IMR-90 (cell line): ENCODE measurements at regions not wholly inside any gene's neighbourhood (a gene's known extent, or its start where the extent isn't known, plus 50 kb on each side); places are given as distances from the start of the nearest gene placed in this dataset.

ENCODE experiments used
- ATAC-seq: fragments of 200-7000 bp; cut with Tn5 transposase; 2 replicates; pipeline ENCODE4 v1.9.1; 2020; ENCODE audit warnings: low read depth, mild to moderate bottlenecking, moderate library complexity
- BruUV-seq: library from RNA; stranded (reverse); fragments of 400-500 nt; replicated peaks from 2 replicates; lab custom pipeline; 2021; lab: Mats Ljungman, UMichigan
- CTCF ChIA-PET: fragments of 300-600 bp; formaldehyde crosslinking; extraction: SDS; loops from one replicate; lab custom pipeline; 2021; ENCODE audit warnings: antibody characterized with exemption; lab: Yijun Ruan, JAX
- POLR2A ChIA-PET: fragments of 300-600 bp; sonication (Branson Sonifier 250); formaldehyde crosslinking; loops from one replicate; lab custom pipeline; 2022; ENCODE audit warnings: antibody characterized with exemption; ENCODE audit not compliant: unreplicated experiment; lab: Charles Lee
- DNase-seq: peaks from one replicate; pipeline ENCODE4 v3.0.0; 2013
- H2AFZ ChIP-seq: replicated peaks from 2 replicates; pipeline ENCODE3; 2013; ENCODE audit warnings: low read length, mild to moderate bottlenecking; ENCODE audit not compliant: poor library complexity
- H2AK5ac ChIP-seq: 2 replicates; pipeline ENCODE4 v1.6.1; 2013; ENCODE audit warnings: low read depth, low read length, inconsistent platforms
- H2AK9ac ChIP-seq: replicated peaks from 2 replicates; pipeline ENCODE3; 2013; ENCODE audit warnings: mild to moderate bottlenecking, low read depth, low read length, moderate library complexity; ENCODE audit not compliant: poor library complexity
- H2BK120ac ChIP-seq: 2 replicates; pipeline ENCODE4 v1.6.1; 2013; ENCODE audit warnings: low read depth, low read length, inconsistent platforms
- H2BK15ac ChIP-seq: 3 replicates; pipeline ENCODE4 v1.6.1; 2013; ENCODE audit warnings: low read depth, low read length, inconsistent platforms
- H2BK20ac ChIP-seq: 2 replicates; pipeline ENCODE4 v1.6.1; 2013; ENCODE audit warnings: low read depth, mild to moderate bottlenecking, inconsistent platforms, low read length, moderate library complexity
- H2BK5ac ChIP-seq: 2 replicates; pipeline ENCODE4 v1.6.1; 2013; ENCODE audit warnings: mild to moderate bottlenecking, low read depth, low read length, inconsistent platforms; ENCODE audit not compliant: poor library complexity, severe bottlenecking
- H3K14ac ChIP-seq: replicated peaks from 2 replicates; pipeline ENCODE4 v1.6.1; 2013; ENCODE audit warnings: low read depth, low read length, inconsistent platforms
- H3K18ac ChIP-seq: 2 replicates; pipeline ENCODE4 v1.6.1; 2013; ENCODE audit warnings: low read depth, low read length, control low read depth
- H3K23ac ChIP-seq: 2 replicates; pipeline ENCODE4 v1.6.1; 2013; ENCODE audit warnings: low read depth, low read length, inconsistent platforms
- H3K27ac ChIP-seq: 2 replicates; pipeline ENCODE4 v1.5.1; 2013; ENCODE audit warnings: mild to moderate bottlenecking, control low read depth, low read length; ENCODE audit not compliant: insufficient read depth
- H3K27me3 ChIP-seq: 2 replicates; pipeline ENCODE4 v1.6.1; 2013; ENCODE audit warnings: low read length; ENCODE audit not compliant: control insufficient read depth, insufficient read depth
- H3K36me3 ChIP-seq: 2 replicates; pipeline ENCODE4 v1.6.1; 2013; ENCODE audit warnings: low read length, mixed read lengths; ENCODE audit not compliant: control insufficient read depth, insufficient read depth
- H3K4ac ChIP-seq: 2 replicates; pipeline ENCODE4 v1.6.1; 2013; ENCODE audit warnings: low read depth, low read length, inconsistent platforms
- H3K4me1 ChIP-seq: 2 replicates; pipeline ENCODE4 v1.6.1; 2013; ENCODE audit warnings: low read length, mixed read lengths; ENCODE audit not compliant: control insufficient read depth, insufficient read depth
- H3K4me2 ChIP-seq: 2 replicates; pipeline ENCODE4 v1.6.1; 2013; ENCODE audit warnings: low read depth, mild to moderate bottlenecking, control low read depth, low read length, moderate library complexity
- H3K4me3 ChIP-seq: 2 replicates; pipeline ENCODE4 v1.5.1; 2013; ENCODE audit warnings: low read depth, mild to moderate bottlenecking, control low read depth, low read length, moderate library complexity; ENCODE audit not compliant: insufficient read depth
- H3K56ac ChIP-seq: 2 replicates; pipeline ENCODE4 v1.6.1; 2013; ENCODE audit warnings: low read length, inconsistent platforms; ENCODE audit not compliant: insufficient read depth; ENCODE audit errors: extremely low read depth
- H3K79me1 ChIP-seq, 2 experiments: 2 replicates each; pipeline ENCODE4 v1.6.1; 2013; ENCODE audit warnings: low read length in 2 of 2, inconsistent platforms in 1 of 2, low read depth in 1 of 2
- H3K9ac ChIP-seq: 2 replicates; pipeline ENCODE4 v1.6.1; 2013; ENCODE audit warnings: low read depth, low read length, control low read depth
- H3K9me1 ChIP-seq: 2 replicates; pipeline ENCODE4 v1.6.1; 2013; ENCODE audit warnings: low read length, inconsistent platforms; ENCODE audit not compliant: insufficient read depth
- H3K9me3 ChIP-seq: 2 replicates; pipeline ENCODE4 v1.6.1; 2013; ENCODE audit warnings: low read length; ENCODE audit not compliant: control insufficient read depth, insufficient read depth
- H4K20me1 ChIP-seq: 2 replicates; pipeline ENCODE4 v1.6.1; 2013; ENCODE audit warnings: low read length, inconsistent platforms; ENCODE audit not compliant: insufficient read depth
- H4K5ac ChIP-seq: 2 replicates; pipeline ENCODE4 v1.6.1; 2013; ENCODE audit warnings: mild to moderate bottlenecking, low read depth, low read length, control low read depth
- H4K8ac ChIP-seq, 2 experiments: 2 replicates each; pipeline ENCODE4 v1.6.1; 2013; ENCODE audit warnings: low read depth in 2 of 2, low read length in 2 of 2, control low read depth in 1 of 2, inconsistent platforms in 1 of 2
- H4K91ac ChIP-seq: 2 replicates; pipeline ENCODE4 v1.6.1; 2013; ENCODE audit warnings: low read depth, low read length, inconsistent platforms; ENCODE audit not compliant: insufficient read depth
- BHLHE40 ChIP-seq: fragments of 150-350 bp; IDR thresholded peaks from 2 replicates; pipeline ENCODE4 v1.6.1; 2016; ENCODE audit warnings: mild to moderate bottlenecking, low read depth, low read length
- CEBPB ChIP-seq: IDR thresholded peaks from 2 replicates; pipeline ENCODE4 v1.6.1; 2012; ENCODE audit warnings: low read depth, low read length, improper control_type of control experiment
- CHD1 ChIP-seq: IDR thresholded peaks from 2 replicates; pipeline ENCODE4 v1.6.1; 2012; ENCODE audit warnings: low read depth, low read length, improper control_type of control experiment
- CTCF ChIP-seq: conservative IDR thresholded peaks from 2 replicates; pipeline ENCODE4 v1.5.1; 2012; ENCODE audit warnings: mild to moderate bottlenecking, low read depth, low read length, improper control_type of control experiment
- ELK1 ChIP-seq: fragments of 150-350 bp; IDR thresholded peaks from 2 replicates; pipeline ENCODE4 v1.6.1; 2016; ENCODE audit warnings: low read depth, mild to moderate bottlenecking, low read length, moderate library complexity, borderline replicate concordance
- FOS ChIP-seq: fragments of 150-350 bp; IDR thresholded peaks from 2 replicates; pipeline ENCODE4 v1.6.1; 2016; ENCODE audit warnings: low read depth, low read length
- MAFK ChIP-seq: IDR thresholded peaks from 2 replicates; pipeline ENCODE4 v1.6.1; 2012; ENCODE audit warnings: low read depth, low read length, improper control_type of control experiment
- MAZ ChIP-seq: IDR thresholded peaks from 2 replicates; pipeline ENCODE4 v1.6.1; 2012; ENCODE audit warnings: low read depth, mild to moderate bottlenecking, low read length, improper control_type of control experiment, moderate library complexity, borderline replicate concordance
- NFE2L2 ChIP-seq: fragments of 150-350 bp; IDR thresholded peaks from 2 replicates; pipeline ENCODE4 v1.6.1; 2016; ENCODE audit warnings: low read depth, mild to moderate bottlenecking, low read length
- POLR2A ChIP-seq: IDR thresholded peaks from 2 replicates; pipeline ENCODE4 v1.6.1; 2012; ENCODE audit warnings: mild to moderate bottlenecking, low read depth, low read length
- RCOR1 ChIP-seq: IDR thresholded peaks from 2 replicates; pipeline ENCODE4 v1.6.1; 2012; ENCODE audit warnings: mild to moderate bottlenecking, low read length, improper control_type of control experiment; ENCODE audit not compliant: insufficient replicate concordance
- RFX5 ChIP-seq: IDR thresholded peaks from 2 replicates; pipeline ENCODE4 v1.8.0; 2012; ENCODE audit warnings: low read depth, mild to moderate bottlenecking, low read length, moderate library complexity
- SMC3 ChIP-seq: fragments of 150-350 bp; IDR thresholded peaks from 2 replicates; pipeline ENCODE4 v1.6.1; 2016; ENCODE audit warnings: low read depth, mild to moderate bottlenecking, antibody characterized with exemption, low read length, moderate library complexity
- WGBS, 2 experiments: methylation state at CpG; one replicate each; pipeline versions ENCODE4 v1.1.5 to v1.1.7; 2013; ENCODE audit warnings: missing lambda C conversion rate in 2 of 2; ENCODE audit not compliant: insufficient read length in 1 of 2; ENCODE audit errors: extremely low coverage in 2 of 2; 5-methylcytosine and 5-hydroxymethylcytosine counted together
- dilution Hi-C: fragments of 300-500 bp; cut with HindIII; formaldehyde crosslinking; loops from one replicate; pipeline ENCODE4 v1.14.3; 2018; ENCODE audit warnings: low sequenced_read_pairs; ENCODE audit not compliant: unreplicated experiment
- in situ Hi-C: fragments of 300-500 bp; cut with MboI; formaldehyde crosslinking; loops from 3 replicates; pipeline ENCODE4 v1.14.3; 2019; ENCODE audit warnings: low sequenced_read_pairs, inconsistent platforms, mixed read lengths
- intact Hi-C: fragments of 100-400 bp; cut with micrococcal nuclease; formaldehyde crosslinking; loops from 2 replicates; pipeline ENCODE4 v1.10.0; 2022

GRCh38 chr12:124203176-124203575 is 91.7 kb upstream of the RFLNA start:
- H4K5ac ChIP-seq, result no peak overlapping the region
- H2BK15ac ChIP-seq, result no peak overlapping the region
- ATAC-seq (no peak), DNase-seq (no peak)
- no peaks in the 10 kb centered on the region for H3K36me3 ChIP-seq
- no peak overlapping the region for H3K4me3 ChIP-seq
- H2AK9ac ChIP-seq, result no peak overlapping the region
- no peaks in the 10 kb centered on the region for H3K9me1 ChIP-seq
- H4K91ac ChIP-seq, result no peak overlapping the region
- H2BK20ac ChIP-seq, result no peak overlapping the region
- peaks cover 24% of the 10 kb centered on the region for H3K27me3 ChIP-seq
- H3K14ac ChIP-seq, result no peak overlapping the region
- H2BK120ac ChIP-seq, result no peak overlapping the region
- no TSS peak for BruUV-seq
- no peak overlapping the region for H2AFZ ChIP-seq
- H3K4me1 ChIP-seq, result no peaks in the 10 kb centered on the region
- no peaks in the 10 kb centered on the region for H4K20me1 ChIP-seq
- dilution Hi-C loops (no loop called here), intact Hi-C loops (no loop called here), in situ Hi-C loops (no loop called here)
- no peak overlapping the region for H2AK5ac ChIP-seq
- WGBS, 2 experiments, result no CpG with 5 or more reads among the region's 5 CpGs
- H3K9ac ChIP-seq, result no peak overlapping the region
- POLR2A ChIA-PET, result no interaction called here
- H3K9me3 ChIP-seq, result peaks cover 3% of the 10 kb centered on the region; the same call in 1 of the 2 replicates
- H3K56ac ChIP-seq, result no peak overlapping the region
- H3K23ac ChIP-seq, result no peak overlapping the region
- no peak overlapping the region for H3K4ac ChIP-seq
- no peak overlapping the region for H3K18ac ChIP-seq
- no peak overlapping the region for H2BK5ac ChIP-seq
- CTCF ChIA-PET, result no interaction called here
- H3K27ac ChIP-seq, result no peak overlapping the region
- no peak overlapping the region for H3K4me2 ChIP-seq
- no peak overlapping the region for H4K8ac ChIP-seq
- H3K79me1 ChIP-seq, result no peaks in the 10 kb centered on the region
- no peak for TF ChIP-seq SMC3
- no peak for TF ChIP-seq CTCF
- no peak for TF ChIP-seq BHLHE40
- no peak for TF ChIP-seq NFE2L2
- no peak for TF ChIP-seq CEBPB
- no peak for TF ChIP-seq ELK1
- no peak for TF ChIP-seq FOS
- TF ChIP-seq MAFK, result no peak
- no peak for TF ChIP-seq POLR2A
- TF ChIP-seq CHD1, result no peak
- no peak for TF ChIP-seq RCOR1
- no peak for TF ChIP-seq RFX5
- no peak for TF ChIP-seq MAZ
